HFFc6 (cell line): ENCODE measurements at regions not wholly inside any gene's neighbourhood (a gene's known extent, or its start where the extent isn't known, plus 50 kb on each side); places are given as distances from the start of the nearest gene placed in this dataset.
"Not testable (repeated sequence)": the region's sequence is repeated elsewhere in the genome, so short reads cannot be mapped to it uniquely, and the experiment has no call there.

ENCODE experiments used
- DNase-seq: peaks from one replicate; pipeline ENCODE4 v3.0.0-alpha.2; 2018
- H3K27ac Mint-ChIP-seq: 2 replicates; pipeline ENCODE4 v1.8.0; 2020; ENCODE audit warnings: mild to moderate bottlenecking, mixed read lengths
- H3K27me3 Mint-ChIP-seq: 2 replicates; pipeline ENCODE4 v1.8.0; 2021; ENCODE audit warnings: mild to moderate bottlenecking, moderate library complexity, mixed read lengths; ENCODE audit not compliant: insufficient read depth
- H3K36me3 Mint-ChIP-seq: 2 replicates; pipeline ENCODE4 v1.8.0; 2021; ENCODE audit warnings: low read depth, mixed read lengths
- H3K4me1 Mint-ChIP-seq: 2 replicates; pipeline ENCODE4 v1.8.0; 2020; ENCODE audit warnings: low read depth, mixed read lengths
- H3K4me3 Mint-ChIP-seq: 2 replicates; pipeline ENCODE4 v1.8.0; 2020; ENCODE audit warnings: mild to moderate bottlenecking, moderate library complexity, mixed read lengths
- H3K9me3 Mint-ChIP-seq: 2 replicates; pipeline ENCODE4 v1.8.0; 2020; ENCODE audit warnings: mild to moderate bottlenecking, mixed read lengths
- CTCF ChIP-seq: fragments of 200-600 bp; sonication (generic); IDR thresholded peaks from 2 replicates; pipeline ENCODE4 v1.5.0; 2021; ENCODE audit warnings: antibody characterized with exemption, mild to moderate bottlenecking

DNA sequence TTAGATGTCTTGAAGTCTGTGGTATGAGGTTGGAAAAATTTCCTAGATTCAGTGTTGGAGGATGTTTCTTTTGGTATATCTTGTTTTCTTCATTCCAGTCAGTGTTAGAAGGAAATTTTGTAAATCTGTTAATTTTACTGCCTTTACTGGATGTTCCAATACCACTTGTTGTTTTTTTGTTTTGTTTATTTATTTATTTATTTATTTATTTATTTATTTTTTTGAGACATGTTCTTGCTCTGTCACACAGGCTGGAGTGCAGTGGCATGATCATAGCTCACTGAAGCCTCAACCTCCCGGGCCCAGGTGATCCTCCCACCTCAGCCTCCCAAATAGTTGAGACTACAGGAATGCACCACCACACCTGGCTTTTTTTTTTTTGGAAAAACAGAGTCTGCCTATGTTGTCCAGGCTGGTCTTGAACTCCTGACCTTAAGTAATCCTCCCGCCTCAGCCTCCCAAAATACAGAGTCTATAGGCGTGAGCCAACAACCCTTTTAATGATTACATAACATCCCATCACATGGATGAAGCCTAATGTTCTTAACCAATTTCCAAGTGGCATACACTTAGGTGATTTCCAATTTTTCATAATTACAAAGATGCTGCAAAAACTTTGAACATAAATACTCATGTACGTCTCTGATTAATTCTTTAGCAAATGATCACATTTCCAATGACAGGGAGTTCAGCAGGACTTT, 52.8 kb upstream of the WAC start:
- no peak for TF ChIP-seq CTCF
- H3K36me3 Mint-ChIP-seq = no peaks in the 10 kb centered on the region
- H3K27me3 Mint-ChIP-seq = peaks cover 37% of the 10 kb centered on the region
- H3K4me3 Mint-ChIP-seq = no peak overlapping the region
- H3K4me1 Mint-ChIP-seq = no peaks in the 10 kb centered on the region
- no peaks in the 10 kb centered on the region for H3K9me3 Mint-ChIP-seq
- DNase-seq = no peak
- H3K27ac Mint-ChIP-seq = no peak overlapping the region

DNA sequence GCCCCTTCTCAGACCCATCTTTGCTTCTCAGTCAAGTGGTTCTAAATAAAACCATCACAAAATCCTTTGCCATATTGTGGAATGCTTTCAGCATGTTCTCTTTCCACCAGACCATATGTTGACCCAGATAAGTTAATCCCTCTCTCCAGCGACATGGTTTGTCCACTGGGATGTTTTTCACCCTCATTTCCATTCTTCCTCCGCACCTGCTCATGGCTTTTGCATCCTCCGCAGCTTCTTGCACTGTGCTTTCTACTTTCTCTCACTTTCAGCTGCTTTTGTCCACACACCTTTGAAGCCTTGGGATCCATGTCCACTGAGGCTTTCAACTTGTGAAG, 52.3 kb upstream of the WAC start:
- no peak overlapping the region for H3K27ac Mint-ChIP-seq
- peaks cover 36% of the 10 kb centered on the region for H3K27me3 Mint-ChIP-seq
- TF ChIP-seq CTCF = no peak
- no peaks in the 10 kb centered on the region for H3K4me1 Mint-ChIP-seq
- no peaks in the 10 kb centered on the region for H3K36me3 Mint-ChIP-seq
- no peak overlapping the region for H3K4me3 Mint-ChIP-seq
- DNase-seq = no peak
- H3K9me3 Mint-ChIP-seq = no peaks in the 10 kb centered on the region

DNA sequence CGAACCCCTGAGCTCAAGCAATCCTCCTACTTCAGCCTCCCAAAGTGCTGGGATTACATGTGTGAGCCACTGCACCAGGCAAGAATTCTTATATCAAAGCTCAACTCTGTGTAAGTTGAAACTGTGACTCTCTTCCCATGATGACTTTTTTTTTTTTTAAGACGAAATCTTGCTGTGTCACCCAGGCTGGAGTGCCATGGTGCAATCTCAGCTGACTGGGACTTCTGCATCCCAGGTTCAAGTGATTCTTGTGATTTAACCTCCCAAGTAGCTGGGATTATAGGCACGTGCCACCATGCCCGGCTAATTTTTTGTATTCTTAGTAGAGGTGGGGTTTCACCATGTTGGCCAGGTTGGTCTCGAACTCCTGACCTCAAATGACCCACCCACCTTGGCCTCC, 51.6 kb upstream of the WAC start:
- not testable (repeated sequence) for H3K9me3 Mint-ChIP-seq, H3K4me1 Mint-ChIP-seq, H3K36me3 Mint-ChIP-seq, H3K27ac Mint-ChIP-seq, DNase-seq, H3K4me3 Mint-ChIP-seq
- peaks cover 36% of the 10 kb centered on the region for H3K27me3 Mint-ChIP-seq

DNA sequence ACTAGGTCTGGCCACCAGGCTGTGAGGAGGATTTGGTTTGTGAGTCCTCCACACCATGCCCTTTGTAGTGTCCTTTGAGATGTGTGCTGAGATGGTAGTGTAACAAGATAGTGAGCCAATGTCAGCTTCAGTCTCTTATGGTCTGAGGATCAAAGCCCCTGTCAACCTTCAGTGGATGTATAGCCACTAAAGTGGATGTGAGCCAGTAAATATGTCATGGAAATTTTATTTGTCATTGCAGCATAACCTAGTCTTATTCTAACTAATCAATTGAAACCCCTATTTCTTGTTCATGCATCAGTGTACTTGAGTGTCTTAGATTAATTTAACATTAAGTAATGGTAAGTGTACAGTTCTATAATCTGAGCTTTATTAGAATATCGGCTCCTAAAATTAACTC, 51.0 kb upstream of the WAC start:
- no peaks in the 10 kb centered on the region for H3K36me3 Mint-ChIP-seq
- H3K4me1 Mint-ChIP-seq = no peaks in the 10 kb centered on the region
- no peaks in the 10 kb centered on the region for H3K9me3 Mint-ChIP-seq
- H3K27me3 Mint-ChIP-seq = peaks cover 32% of the 10 kb centered on the region
- no peak overlapping the region for H3K27ac Mint-ChIP-seq
- no peak overlapping the region for H3K4me3 Mint-ChIP-seq
- no peak for TF ChIP-seq CTCF
- no peak for DNase-seq
